Erythroblast (primary cell): ENCODE measurements at regions not wholly inside any gene's neighbourhood (a gene's known extent, or its start where the extent isn't known, plus 50 kb on each side); places are given as distances from the start of the nearest gene placed in this dataset.

Experiments
- GATA1 ChIP-seq: IDR thresholded peaks from 2 replicates; pipeline ENCODE4 v1.6.1; 2011; ENCODE audit warnings: low read depth, mild to moderate bottlenecking, control low read depth, low read length, moderate library complexity
- POLR2A ChIP-seq: IDR thresholded peaks from 2 replicates; pipeline ENCODE4 v1.6.1; 2011; ENCODE audit warnings: mild to moderate bottlenecking, low read length

DNA sequence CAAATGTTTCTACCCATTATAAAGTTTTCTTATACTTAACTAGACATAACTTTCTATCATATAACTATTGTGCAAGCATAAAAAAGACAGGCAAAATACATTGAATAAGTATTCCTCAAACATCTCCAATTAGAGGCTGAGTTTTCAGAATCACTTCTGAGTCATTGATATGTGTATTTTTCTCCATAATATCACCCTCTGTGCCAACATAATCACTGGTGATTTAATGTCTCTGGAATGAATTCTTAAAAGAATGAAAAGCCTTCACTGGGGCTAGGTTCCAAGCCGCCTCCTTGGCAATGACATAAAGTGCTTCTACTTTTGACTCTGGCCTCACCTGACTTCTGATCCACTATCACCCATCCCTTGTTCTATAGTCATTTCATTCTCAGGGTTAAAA lies 197.0 kb upstream of the E2F8 start:
- no peak for TF ChIP-seq POLR2A
- no peak for TF ChIP-seq GATA1
